Chondrocyte (in vitro differentiated cells): ENCODE measurements at regions not wholly inside any gene's neighbourhood (a gene's known extent, or its start where the extent isn't known, plus 50 kb on each side); places are given as distances from the start of the nearest gene placed in this dataset.

Source experiments
- DNase-seq: peaks from one replicate; pipeline ENCODE4 v3.0.0; 2021; ENCODE audit warnings: mixed read lengths, low spot score
- H3K27ac Mint-ChIP-seq: one replicate; pipeline ENCODE4 v1.8.0; 2021; ENCODE audit warnings: mild to moderate bottlenecking, moderate library complexity, mixed read lengths; ENCODE audit not compliant: unreplicated experiment
- H3K27me3 Mint-ChIP-seq: 2 replicates; pipeline ENCODE4 v1.8.0; 2021; ENCODE audit warnings: low read depth, mixed read lengths
- H3K36me3 Mint-ChIP-seq: 2 replicates; pipeline ENCODE4 v1.8.0; 2021; ENCODE audit warnings: low read depth, mixed read lengths
- H3K4me1 Mint-ChIP-seq: 2 replicates; pipeline ENCODE4 v1.8.0; 2021; ENCODE audit warnings: low read depth, mild to moderate bottlenecking, mixed read lengths
- H3K4me3 Mint-ChIP-seq: one replicate; pipeline ENCODE4 v1.8.0; 2021; ENCODE audit warnings: mild to moderate bottlenecking, moderate library complexity, mixed read lengths; ENCODE audit not compliant: unreplicated experiment
- H3K9me3 Mint-ChIP-seq: 2 replicates; pipeline ENCODE4 v1.8.0; 2021; ENCODE audit warnings: low read depth, mixed read lengths
- CTCF ChIP-seq: fragments of 200-600 bp; sonication (generic); IDR thresholded peaks from 2 replicates; pipeline ENCODE4 v1.5.0; 2021; ENCODE audit warnings: antibody characterized with exemption, mild to moderate bottlenecking, moderate library complexity

DNA sequence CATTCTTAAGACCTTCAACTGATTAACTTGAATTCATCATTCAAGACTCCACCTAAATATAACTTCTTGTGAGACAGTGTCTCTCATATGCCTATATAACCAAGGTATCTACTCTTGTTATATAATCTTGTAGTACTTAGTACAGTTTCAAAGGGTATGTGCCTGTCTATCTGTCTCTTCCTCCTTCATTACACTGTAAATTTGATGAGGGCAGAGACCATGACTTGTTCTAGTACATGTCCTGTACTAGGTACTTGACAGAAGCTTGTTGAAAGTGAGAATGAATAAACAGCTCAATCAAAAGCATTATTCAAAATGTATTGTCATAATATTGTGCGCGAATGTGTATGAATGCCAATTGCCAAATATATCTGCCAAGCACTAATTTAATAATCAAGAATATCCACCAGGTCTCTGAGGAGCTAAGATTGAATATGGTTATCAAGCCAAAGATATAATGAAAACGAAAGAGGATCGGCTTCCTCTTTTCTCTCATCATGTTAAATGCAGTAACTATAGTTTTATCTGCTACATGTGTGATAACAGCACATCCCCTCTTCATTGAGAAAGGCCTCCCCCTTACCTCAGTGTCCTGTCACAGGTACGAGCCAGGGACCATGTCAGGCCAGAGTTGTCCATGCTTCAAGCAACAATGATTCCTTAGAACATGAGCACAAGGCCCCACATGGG is 117.3 kb downstream of the UCHL5 start:
- no peak overlapping the region for H3K4me3 Mint-ChIP-seq
- H3K27ac Mint-ChIP-seq, result no peak overlapping the region
- TF ChIP-seq CTCF, result no peak

DNA sequence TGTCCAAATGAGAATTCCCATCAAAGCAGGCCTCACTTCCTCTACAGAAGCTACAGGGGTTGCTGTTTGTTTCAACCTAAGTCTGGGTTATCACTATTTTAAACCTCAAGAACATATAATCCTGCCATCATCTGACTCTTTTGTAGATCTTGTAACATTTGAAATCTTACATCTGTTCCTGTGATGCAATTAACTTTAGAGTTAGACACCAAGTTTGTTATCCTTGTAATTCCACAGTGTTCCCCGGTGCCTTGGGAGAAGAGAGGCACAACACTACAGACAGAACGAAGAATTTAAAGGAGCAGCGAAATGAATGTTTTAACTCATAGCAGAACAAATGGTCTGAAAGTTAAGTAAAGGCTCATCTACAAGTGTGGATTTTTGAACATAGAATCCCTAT is 116.1 kb downstream of the UCHL5 start:
- Mint-ChIP-seq H3K27ac (no peak overlapping the region), H3K4me3 (no peak overlapping the region), H3K27me3 (peaks cover 1% of the 10 kb centered on the region), H3K4me1 (peaks cover 9% of the 10 kb centered on the region), H3K9me3 (no peaks in the 10 kb centered on the region), H3K36me3 (peaks cover 1% of the 10 kb centered on the region)
- no peak for TF ChIP-seq CTCF
- no peak for DNase-seq

More for the DNA sequence above, 117.3 kb downstream of the UCHL5 start:
- DNase-seq, result no peak
- Mint-ChIP-seq H3K4me1 (peaks cover 7% of the 10 kb centered on the region), H3K9me3 (no peaks in the 10 kb centered on the region), H3K27me3 (peaks cover 1% of the 10 kb centered on the region), H3K36me3 (peaks cover 1% of the 10 kb centered on the region)

DNA sequence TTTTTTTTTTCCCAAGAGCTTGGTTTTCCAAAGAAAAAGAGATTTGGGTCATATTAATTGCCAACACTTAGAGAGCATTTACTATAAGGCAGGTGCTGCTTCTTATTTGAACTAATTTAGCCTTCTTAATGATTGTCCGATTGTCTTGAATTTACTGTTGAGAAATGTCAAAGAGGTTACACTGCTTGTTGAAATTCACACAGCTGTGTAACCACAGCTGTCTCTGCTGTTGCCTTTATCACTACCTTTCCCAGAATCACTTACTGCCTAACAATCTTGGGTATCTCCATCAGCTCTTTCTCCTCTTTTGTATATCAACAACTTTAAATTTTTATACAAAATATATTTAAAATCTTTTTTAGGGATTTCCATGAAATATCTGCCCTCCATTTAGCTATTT is 115.6 kb downstream of the UCHL5 start:
- Mint-ChIP-seq H3K9me3 (no peaks in the 10 kb centered on the region), H3K27ac (no peak overlapping the region), H3K36me3 (peaks cover 1% of the 10 kb centered on the region), H3K4me1 (peaks cover 10% of the 10 kb centered on the region), H3K4me3 (no peak overlapping the region), H3K27me3 (peaks cover 1% of the 10 kb centered on the region)
- TF ChIP-seq CTCF, result no peak
- no peak for DNase-seq

- Mint-ChIP-seq H3K27ac (no peak overlapping the region), H3K36me3 (no peaks in the 10 kb centered on the region)
Observed at GRCh38 chr1:192945390-192946130, 113.6 kb downstream of the UCHL5 start.

GRCh38 chr1:192949783-192950182 is 109.4 kb downstream of the UCHL5 start:
- no peak for TF ChIP-seq CTCF
- H3K27me3 Mint-ChIP-seq, result no peaks in the 10 kb centered on the region
- H3K4me3 Mint-ChIP-seq, result no peak overlapping the region
- DNase-seq, result no peak
- H3K36me3 Mint-ChIP-seq, result no peaks in the 10 kb centered on the region
- H3K4me1 Mint-ChIP-seq, result peaks cover 22% of the 10 kb centered on the region
- no peak overlapping the region for H3K27ac Mint-ChIP-seq
- H3K9me3 Mint-ChIP-seq, result no peaks in the 10 kb centered on the region

More at GRCh38 chr1:192945390-192946130, 113.6 kb downstream of the UCHL5 start:
- no peaks in the 10 kb centered on the region for H3K27me3 Mint-ChIP-seq
- no peak overlapping the region for H3K4me3 Mint-ChIP-seq
- H3K9me3 Mint-ChIP-seq, result no peaks in the 10 kb centered on the region
- TF ChIP-seq CTCF, result no peak
- peaks cover 7% of the 10 kb centered on the region for H3K4me1 Mint-ChIP-seq
- no peak for DNase-seq
